GM23248 (cell line): ENCODE measurements at regions not wholly inside any gene's neighbourhood (a gene's known extent, or its start where the extent isn't known, plus 50 kb on each side); places are given as distances from the start of the nearest gene placed in this dataset.
A peak's percentile ranks its signal among the peaks of the same experiment; 100 is the strongest.

ENCODE experiments used
- DNase-seq: peaks from one replicate; pipeline ENCODE4 v3.0.0-alpha.2; 2015
- H2AFZ ChIP-seq: fragments of 200-600 bp; sonication (generic); 2 replicates; pipeline ENCODE4 v1.6.1; 2016; ENCODE audit warnings: antibody characterized with exemption
- H3F3A ChIP-seq: fragments of 200-600 bp; sonication (generic); 2 replicates; pipeline ENCODE4 v1.6.1; 2016; ENCODE audit warnings: mild to moderate bottlenecking, antibody characterized with exemption, mixed run types; ENCODE audit not compliant: insufficient read depth
- H3K27ac ChIP-seq: fragments of 200-600 bp; sonication (generic); 2 replicates; pipeline ENCODE4 v1.5.1; 2016; ENCODE audit warnings: mild to moderate bottlenecking
- H3K27me3 ChIP-seq: fragments of 200-600 bp; sonication (generic); replicated peaks from 2 replicates; pipeline ENCODE4 v1.6.1; 2016; ENCODE audit warnings: mild to moderate bottlenecking; ENCODE audit not compliant: insufficient read depth
- H3K36me3 ChIP-seq: fragments of 200-600 bp; sonication (generic); 2 replicates; pipeline ENCODE4 v1.6.1; 2016; ENCODE audit warnings: low read depth, mild to moderate bottlenecking
- H3K4me1 ChIP-seq: fragments of 200-600 bp; sonication (generic); 2 replicates; pipeline ENCODE4 v1.6.1; 2016; ENCODE audit warnings: mild to moderate bottlenecking; ENCODE audit not compliant: insufficient read depth
- H3K4me2 ChIP-seq: fragments of 200-600 bp; sonication (generic); one replicate; pipeline ENCODE4 v1.6.1; 2016; ENCODE audit warnings: mild to moderate bottlenecking; ENCODE audit not compliant: unreplicated experiment
- H3K4me3 ChIP-seq: fragments of 200-600 bp; sonication (generic); 2 replicates; pipeline ENCODE4 v1.5.1; 2016; ENCODE audit warnings: mild to moderate bottlenecking
- H3K79me2 ChIP-seq: fragments of 200-600 bp; sonication (generic); 2 replicates; pipeline ENCODE4 v1.6.1; 2016; ENCODE audit warnings: mild to moderate bottlenecking; ENCODE audit not compliant: insufficient read depth
- H3K9ac ChIP-seq: fragments of 200-600 bp; sonication (generic); 2 replicates; pipeline ENCODE4 v1.6.1; 2016; ENCODE audit warnings: mild to moderate bottlenecking
- H3K9me2 ChIP-seq: fragments of 200-600 bp; sonication (generic); 2 replicates; pipeline ENCODE4 v1.6.1; 2016; ENCODE audit warnings: mixed run types, mild to moderate bottlenecking, moderate library complexity; ENCODE audit not compliant: insufficient read depth
- H3K9me3 ChIP-seq: fragments of 200-600 bp; sonication (generic); one replicate; pipeline ENCODE4 v1.6.1; 2017; ENCODE audit warnings: low read depth
- H4K20me1 ChIP-seq: fragments of 200-600 bp; sonication (generic); 2 replicates; pipeline ENCODE4 v1.6.0; 2016; ENCODE audit not compliant: insufficient read depth
- EZH2 ChIP-seq: fragments of 200-600 bp; sonication (generic); IDR thresholded peaks from 2 replicates; pipeline ENCODE4 v1.6.1; 2018; ENCODE audit warnings: antibody characterized with exemption, mild to moderate bottlenecking; ENCODE audit not compliant: insufficient read depth, poor library complexity, severe bottlenecking
- EZH2phosphoT487 ChIP-seq: fragments of 200-600 bp; sonication (generic); IDR thresholded peaks from 2 replicates; pipeline ENCODE4 v1.6.1; 2018; ENCODE audit warnings: antibody characterized with exemption, moderate library complexity, mild to moderate bottlenecking, low read depth; ENCODE audit not compliant: insufficient read depth
- WGBS, 2 experiments: methylation state at CpG; one replicate each; pipeline ENCODE4 v1.1.6; 2015 to 2017; ENCODE audit warnings: low lambda C conversion rate in 2 of 2, low coverage in 1 of 2; ENCODE audit errors: missing lambda C conversion rate in 2 of 2; 5-methylcytosine and 5-hydroxymethylcytosine counted together
- in situ Hi-C: fragments of 300-500 bp; cut with MboI; formaldehyde crosslinking; loops from 2 replicates; pipeline ENCODE4 v1.15.0; 2020

DNA sequence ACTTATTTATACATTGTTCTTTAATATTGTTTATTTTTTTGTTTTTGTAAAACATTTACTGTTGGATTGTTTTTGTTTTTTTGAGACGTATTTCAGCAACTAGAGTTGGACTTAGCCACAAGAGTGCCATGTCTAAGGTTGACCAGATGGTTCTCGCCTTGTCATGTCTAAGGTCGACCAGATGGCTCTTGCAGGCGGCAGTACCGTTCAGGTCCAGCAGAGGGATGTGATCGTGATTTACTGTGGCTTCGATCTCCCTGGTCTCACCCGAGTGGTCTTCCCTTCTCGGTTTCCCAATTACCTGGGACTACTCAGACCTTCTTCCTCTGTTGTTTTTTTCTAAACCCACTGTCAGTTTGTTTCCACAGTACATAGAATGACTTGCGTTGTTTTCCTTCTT, 1438.6 kb downstream of the UQCRFS1 start:
- Histone ChIP-seq H3K36me3 (peaks cover 11% of the 10 kb centered on the region), H3K27me3 (no peaks in the 10 kb centered on the region), H3K9me3 (no peaks in the 10 kb centered on the region), H3F3A (no peaks in the 10 kb centered on the region), H3K79me2 (peaks cover 32% of the 10 kb centered on the region), H3K4me2 (no peak overlapping the region), H3K27ac (no peak overlapping the region), H4K20me1 (no peaks in the 10 kb centered on the region), H2AFZ (no peak overlapping the region), H3K4me1 (no peaks in the 10 kb centered on the region), H3K9ac (no peak overlapping the region), H3K9me2 (no peaks in the 10 kb centered on the region), H3K4me3 (no peak overlapping the region)
- WGBS, 2 experiments = 96 to 97% methylated on average over 10 of the region's 10 CpGs
- in situ Hi-C loops = no loop called here
- no peak for TF ChIP-seq EZH2
- TF ChIP-seq EZH2phosphoT487 = no peak
- peak; percentile 16 for DNase-seq

GRCh38 chr19:27773318-27774094, 1439.4 kb downstream of the UQCRFS1 start:
- in situ Hi-C loops = no loop called here
- H3K9ac ChIP-seq = no peak overlapping the region

GRCh38 chr19:27772059-27772458, 1440.9 kb downstream of the UQCRFS1 start:
- Histone ChIP-seq H3K9ac (no peak overlapping the region), H3K4me3 (no peak overlapping the region), H2AFZ (no peak overlapping the region), H3K27ac (no peak overlapping the region), H3F3A (no peaks in the 10 kb centered on the region), H3K79me2 (peaks cover 19% of the 10 kb centered on the region; the same call in 1 of the 2 replicates), H3K27me3 (no peaks in the 10 kb centered on the region), H3K9me2 (no peaks in the 10 kb centered on the region), H3K9me3 (no peaks in the 10 kb centered on the region), H3K4me1 (no peaks in the 10 kb centered on the region), H4K20me1 (no peaks in the 10 kb centered on the region), H3K4me2 (no peak overlapping the region), H3K36me3 (peaks cover 11% of the 10 kb centered on the region)
- TF ChIP-seq EZH2phosphoT487 = no peak
- TF ChIP-seq EZH2 = no peak
- no peak for DNase-seq
- in situ Hi-C loops = no loop called here
- 90 to 98% methylated on average over 6 of the region's 6 CpGs for WGBS, 2 experiments

More at GRCh38 chr19:27773318-27774094, 1439.4 kb downstream of the UQCRFS1 start:
- H2AFZ ChIP-seq = no peak overlapping the region
- H3K36me3 ChIP-seq = peaks cover 11% of the 10 kb centered on the region
- no peak for TF ChIP-seq EZH2
- no peak for TF ChIP-seq EZH2phosphoT487
- H3K27me3 ChIP-seq = no peaks in the 10 kb centered on the region
- H4K20me1 ChIP-seq = no peaks in the 10 kb centered on the region
- no peaks in the 10 kb centered on the region for H3K4me1 ChIP-seq
- no peaks in the 10 kb centered on the region for H3F3A ChIP-seq
- H3K4me2 ChIP-seq = no peak overlapping the region
- peaks cover 24% of the 10 kb centered on the region for H3K79me2 ChIP-seq
- H3K9me3 ChIP-seq = no peaks in the 10 kb centered on the region
- DNase-seq = no peak
- no peaks in the 10 kb centered on the region for H3K9me2 ChIP-seq
- WGBS, 2 experiments = 70 to 72% methylated on average over 11 of the region's 11 CpGs
- no peak overlapping the region for H3K27ac ChIP-seq
- no peak overlapping the region for H3K4me3 ChIP-seq

- Histone ChIP-seq H3K27me3 (no peaks in the 10 kb centered on the region), H3K4me1 (no peaks in the 10 kb centered on the region), H2AFZ (no peak overlapping the region), H3K9me2 (no peaks in the 10 kb centered on the region), H3K79me2 (peaks cover 11% of the 10 kb centered on the region; the same call in 1 of the 2 replicates), H3F3A (no peaks in the 10 kb centered on the region), H3K9me3 (no peaks in the 10 kb centered on the region), H3K36me3 (peaks cover 5% of the 10 kb centered on the region), H3K4me3 (no peak overlapping the region), H3K9ac (no peak overlapping the region), H3K4me2 (no peak overlapping the region), H3K27ac (no peak overlapping the region), H4K20me1 (no peaks in the 10 kb centered on the region)
- TF ChIP-seq EZH2 = no peak
- TF ChIP-seq EZH2phosphoT487 = no peak
- in situ Hi-C loops = no loop called here
- DNase-seq = no peak
- 86 to 89% methylated on average over 5 of the region's 5 CpGs for WGBS, 2 experiments
Observed at GRCh38 chr19:27770095-27770494, 1442.9 kb downstream of the UQCRFS1 start.
